ENCODE measurements at regions not wholly inside any gene's neighbourhood (a gene's known extent, or its start where the extent isn't known, plus 50 kb on each side); places are given as distances from the start of the nearest gene placed in this dataset.
"Not testable (repeated sequence)": the region's sequence is repeated elsewhere in the genome, so short reads cannot be mapped to it uniquely, and the experiment has no call there.

GRCh38 chr2:7646024-7646423 lies 728.8 kb downstream of the RNF144A start:
- Histone ChIP-seq H3K9ac (ENCODE audit: low read depth in 1 of 3, low read length in 3 of 3) (no peak overlapping the region), H3K27me3 (ENCODE audit: control insufficient read depth in 3 of 3, insufficient read depth in 3 of 3, low read length in 3 of 3) (no peaks in the 10 kb centered on the region), H3K36me3 (ENCODE audit: control insufficient read depth in 3 of 3, insufficient read depth in 3 of 3, low read length in 3 of 3) (no peaks in the 10 kb centered on the region)

GRCh38 chr2:7646661-7647060 lies 729.4 kb downstream of the RNF144A start:
- no peaks in the 10 kb centered on the region for H3K27me3 ChIP-seq (ENCODE audit: control insufficient read depth in 3 of 3, insufficient read depth in 3 of 3, low read length in 3 of 3)

More at GRCh38 chr2:7646024-7646423, 728.8 kb downstream of the RNF144A start:
- Histone ChIP-seq H3K9me3 (ENCODE audit: control insufficient read depth in 3 of 3, low read length in 3 of 3) (no peaks in the 10 kb centered on the region), H3K4me3 (ENCODE audit: low read length in 3 of 3) (no peak overlapping the region), H3K27ac (ENCODE audit: low read depth, low read length) (no peak overlapping the region), H3K4me1 (ENCODE audit: control insufficient read depth in 3 of 3, insufficient read depth in 3 of 3, low read length in 3 of 3) (no peaks in the 10 kb centered on the region)

GRCh38 chr2:7648221-7648795 lies 731.1 kb downstream of the RNF144A start:
- Histone ChIP-seq H3K4me3 (ENCODE audit: low read length in 3 of 3) (no peak overlapping the region), H3K27me3 (ENCODE audit: control insufficient read depth in 3 of 3, insufficient read depth in 3 of 3, low read length in 3 of 3) (no peaks in the 10 kb centered on the region), H3K27ac (ENCODE audit: low read depth, low read length) (no peak overlapping the region), H3K9ac (ENCODE audit: low read depth in 1 of 3, low read length in 3 of 3) (no peak overlapping the region), H3K4me1 (ENCODE audit: control insufficient read depth in 3 of 3, insufficient read depth in 3 of 3, low read length in 3 of 3) (no peaks in the 10 kb centered on the region), H3K36me3 (ENCODE audit: control insufficient read depth in 3 of 3, insufficient read depth in 3 of 3, low read length in 3 of 3) (no peaks in the 10 kb centered on the region), H3K9me3 (ENCODE audit: control insufficient read depth in 3 of 3, low read length in 3 of 3) (no peaks in the 10 kb centered on the region)

More at GRCh38 chr2:7646661-7647060, 729.4 kb downstream of the RNF144A start:
- Histone ChIP-seq H3K4me1 (ENCODE audit: control insufficient read depth in 3 of 3, insufficient read depth in 3 of 3, low read length in 3 of 3) (no peaks in the 10 kb centered on the region), H3K4me3 (ENCODE audit: low read length in 3 of 3) (no peak overlapping the region), H3K9me3 (ENCODE audit: control insufficient read depth in 3 of 3, low read length in 3 of 3) (no peaks in the 10 kb centered on the region), H3K36me3 (ENCODE audit: control insufficient read depth in 3 of 3, insufficient read depth in 3 of 3, low read length in 3 of 3) (no peaks in the 10 kb centered on the region), H3K27ac (ENCODE audit: low read depth, low read length) (no peak overlapping the region), H3K9ac (ENCODE audit: low read depth in 1 of 3, low read length in 3 of 3) (no peak overlapping the region)

- no peak overlapping the region for H3K9ac ChIP-seq (ENCODE audit: low read depth in 1 of 3, low read length in 3 of 3)
- no peaks in the 10 kb centered on the region for H3K4me1 ChIP-seq (ENCODE audit: control insufficient read depth in 3 of 3, insufficient read depth in 3 of 3, low read length in 3 of 3)
- H3K9me3 ChIP-seq (ENCODE audit: control insufficient read depth in 3 of 3, low read length in 3 of 3): peaks cover 0 to 2% (median 0%) of the 10 kb centered on the region in 3 donors
- no peak overlapping the region for H3K27ac ChIP-seq (ENCODE audit: low read depth, low read length)
- H3K4me3 ChIP-seq (ENCODE audit: low read length in 3 of 3): no peak overlapping the region
- no peaks in the 10 kb centered on the region for H3K27me3 ChIP-seq (ENCODE audit: control insufficient read depth in 3 of 3, insufficient read depth in 3 of 3, low read length in 3 of 3)
- no peaks in the 10 kb centered on the region for H3K36me3 ChIP-seq (ENCODE audit: control insufficient read depth in 3 of 3, insufficient read depth in 3 of 3, low read length in 3 of 3)
These were observed 732.4 kb downstream of the RNF144A start for GRCh38 chr2:7649461-7650228.

- no peaks in the 10 kb centered on the region for H3K27me3 ChIP-seq (ENCODE audit: control insufficient read depth in 3 of 3, insufficient read depth in 3 of 3, low read length in 3 of 3)
These were observed 736.4 kb downstream of the RNF144A start for GRCh38 chr2:7653617-7654016.

GRCh38 chr2:7655629-7656028 lies 738.4 kb downstream of the RNF144A start:
- Histone ChIP-seq H3K4me3 (ENCODE audit: low read length in 3 of 3) (no peak overlapping the region), H3K9me3 (ENCODE audit: control insufficient read depth in 3 of 3, low read length in 3 of 3) (peaks cover 0 to 2% (median 0%) of the 10 kb centered on the region in 3 donors), H3K36me3 (ENCODE audit: control insufficient read depth in 3 of 3, insufficient read depth in 3 of 3, low read length in 3 of 3) (no peaks in the 10 kb centered on the region), H3K27ac (ENCODE audit: low read depth, low read length) (no peak overlapping the region), H3K27me3 (ENCODE audit: control insufficient read depth in 3 of 3, insufficient read depth in 3 of 3, low read length in 3 of 3) (no peaks in the 10 kb centered on the region), H3K4me1 (ENCODE audit: control insufficient read depth in 3 of 3, insufficient read depth in 3 of 3, low read length in 3 of 3) (no peaks in the 10 kb centered on the region), H3K9ac (ENCODE audit: low read depth in 1 of 3, low read length in 3 of 3) (no peak overlapping the region)

More at GRCh38 chr2:7653617-7654016, 736.4 kb downstream of the RNF144A start:
- Histone ChIP-seq H3K36me3 (ENCODE audit: control insufficient read depth in 3 of 3, insufficient read depth in 3 of 3, low read length in 3 of 3) (no peaks in the 10 kb centered on the region), H3K9ac (ENCODE audit: low read depth in 1 of 3, low read length in 3 of 3) (no peak overlapping the region), H3K4me1 (ENCODE audit: control insufficient read depth in 3 of 3, insufficient read depth in 3 of 3, low read length in 3 of 3) (no peaks in the 10 kb centered on the region), H3K27ac (ENCODE audit: low read depth, low read length) (no peak overlapping the region), H3K9me3 (ENCODE audit: control insufficient read depth in 3 of 3, low read length in 3 of 3) (peaks cover 0 to 2% (median 0%) of the 10 kb centered on the region in 3 donors), H3K4me3 (ENCODE audit: low read length in 3 of 3) (no peak overlapping the region)

GRCh38 chr2:7657526-7657925 lies 740.3 kb downstream of the RNF144A start:
- not testable (repeated sequence) for H3K27ac ChIP-seq (ENCODE audit: low read depth, low read length); H3K4me3 ChIP-seq (ENCODE audit: low read length in 3 of 3); H3K27me3 ChIP-seq (ENCODE audit: control insufficient read depth in 3 of 3, insufficient read depth in 3 of 3, low read length in 3 of 3)

GRCh38 chr2:7658486-7658885 lies 741.3 kb downstream of the RNF144A start:
- H3K36me3 ChIP-seq (ENCODE audit: control insufficient read depth in 3 of 3, insufficient read depth in 3 of 3, low read length in 3 of 3): no peaks in the 10 kb centered on the region
- no peak overlapping the region for H3K27ac ChIP-seq (ENCODE audit: low read depth, low read length)
- peaks cover 0 to 2% (median 0%) of the 10 kb centered on the region in 3 donors for H3K27me3 ChIP-seq (ENCODE audit: control insufficient read depth in 3 of 3, insufficient read depth in 3 of 3, low read length in 3 of 3)
- no peak overlapping the region for H3K9ac ChIP-seq (ENCODE audit: low read depth in 1 of 3, low read length in 3 of 3)
- H3K4me1 ChIP-seq (ENCODE audit: control insufficient read depth in 3 of 3, insufficient read depth in 3 of 3, low read length in 3 of 3): no peaks in the 10 kb centered on the region
- peaks cover 0 to 2% (median 0%) of the 10 kb centered on the region in 3 donors for H3K9me3 ChIP-seq (ENCODE audit: control insufficient read depth in 3 of 3, low read length in 3 of 3)
- no peak overlapping the region for H3K4me3 ChIP-seq (ENCODE audit: low read length in 3 of 3)

More at GRCh38 chr2:7657526-7657925, 740.3 kb downstream of the RNF144A start:
- H3K4me1 ChIP-seq (ENCODE audit: control insufficient read depth in 3 of 3, insufficient read depth in 3 of 3, low read length in 3 of 3); H3K9me3 ChIP-seq (ENCODE audit: control insufficient read depth in 3 of 3, low read length in 3 of 3); H3K9ac ChIP-seq (ENCODE audit: low read depth in 1 of 3, low read length in 3 of 3); H3K36me3 ChIP-seq (ENCODE audit: control insufficient read depth in 3 of 3, insufficient read depth in 3 of 3, low read length in 3 of 3): not testable (repeated sequence)

- Histone ChIP-seq H3K4me3 (ENCODE audit: low read length in 3 of 3) (no peak overlapping the region), H3K9me3 (ENCODE audit: control insufficient read depth in 3 of 3, low read length in 3 of 3) (no peaks in the 10 kb centered on the region), H3K27ac (ENCODE audit: low read depth, low read length) (no peak overlapping the region)
These were observed 743.6 kb downstream of the RNF144A start for GRCh38 chr2:7660816-7661215.

GRCh38 chr2:7661502-7661901 lies 744.3 kb downstream of the RNF144A start:
- H3K27me3 ChIP-seq (ENCODE audit: control insufficient read depth in 3 of 3, insufficient read depth in 3 of 3, low read length in 3 of 3): peaks cover 0 to 2% (median 0%) of the 10 kb centered on the region in 3 donors
- H3K4me3 ChIP-seq (ENCODE audit: low read length in 3 of 3): no peak overlapping the region

More at GRCh38 chr2:7660816-7661215, 743.6 kb downstream of the RNF144A start:
- Histone ChIP-seq H3K27me3 (ENCODE audit: control insufficient read depth in 3 of 3, insufficient read depth in 3 of 3, low read length in 3 of 3) (peaks cover 0 to 2% (median 0%) of the 10 kb centered on the region in 3 donors), H3K9ac (ENCODE audit: low read depth in 1 of 3, low read length in 3 of 3) (no peak overlapping the region), H3K4me1 (ENCODE audit: control insufficient read depth in 3 of 3, insufficient read depth in 3 of 3, low read length in 3 of 3) (no peaks in the 10 kb centered on the region), H3K36me3 (ENCODE audit: control insufficient read depth in 3 of 3, insufficient read depth in 3 of 3, low read length in 3 of 3) (no peaks in the 10 kb centered on the region)

More at GRCh38 chr2:7661502-7661901, 744.3 kb downstream of the RNF144A start:
- H3K27ac ChIP-seq (ENCODE audit: low read depth, low read length): no peak overlapping the region
- H3K4me1 ChIP-seq (ENCODE audit: control insufficient read depth in 3 of 3, insufficient read depth in 3 of 3, low read length in 3 of 3): no peaks in the 10 kb centered on the region
- no peak overlapping the region for H3K9ac ChIP-seq (ENCODE audit: low read depth in 1 of 3, low read length in 3 of 3)
- H3K36me3 ChIP-seq (ENCODE audit: control insufficient read depth in 3 of 3, insufficient read depth in 3 of 3, low read length in 3 of 3): no peaks in the 10 kb centered on the region
- H3K9me3 ChIP-seq (ENCODE audit: control insufficient read depth in 3 of 3, low read length in 3 of 3): no peaks in the 10 kb centered on the region
